Liver (tissue), 8 donors: ENCODE measurements at regions not wholly inside any gene's neighbourhood (a gene's known extent, or its start where the extent isn't known, plus 50 kb on each side); places are given as distances from the start of the nearest gene placed in this dataset.

ENCODE experiments used
- DNase-seq: peaks from one replicate; pipeline ENCODE4 v3.0.0-alpha.2; 2017; ENCODE audit warnings: low spot score
- H3K27ac ChIP-seq, 2 donors: one replicate each; pipeline ENCODE4 v1.7.0; 2013; ENCODE audit warnings: inconsistent platforms in 2 of 2, low read length in 2 of 2, control low read depth in 1 of 2, low read depth in 1 of 2, mild to moderate bottlenecking in 1 of 2
- H3K27me3 ChIP-seq, 4 donors: one replicate each; pipeline versions ENCODE4 v1.6.1 to v1.7.0; 2013; ENCODE audit warnings: low read length in 3 of 4, inconsistent platforms in 1 of 4, mild to moderate bottlenecking in 1 of 4, moderate library complexity in 1 of 4; ENCODE audit not compliant: control insufficient read depth in 4 of 4, insufficient read depth in 4 of 4
- H3K36me3 ChIP-seq, 4 donors: one replicate each; pipeline versions ENCODE4 v1.6.1 to v1.7.0; 2013; ENCODE audit warnings: low read length in 3 of 4, mild to moderate bottlenecking in 3 of 4, low read depth in 1 of 4, moderate library complexity in 1 of 4; ENCODE audit not compliant: control insufficient read depth in 4 of 4, insufficient read depth in 3 of 4
- H3K4me1 ChIP-seq, 4 donors: one replicate each; pipeline versions ENCODE4 v1.6.1 to v1.7.0; 2013; ENCODE audit warnings: low read length in 3 of 4, mild to moderate bottlenecking in 3 of 4, moderate library complexity in 1 of 4; ENCODE audit not compliant: control insufficient read depth in 4 of 4, insufficient read depth in 4 of 4
- H3K4me3 ChIP-seq, 3 donors: one replicate each; pipeline versions ENCODE4 v1.6.1 to v1.7.0; 2013; ENCODE audit warnings: low read length in 3 of 3, control low read depth in 1 of 3, low read depth in 1 of 3, mild to moderate bottlenecking in 1 of 3
- H3K9ac ChIP-seq, 2 donors: one replicate each; pipeline ENCODE4 v1.7.0; 2013; ENCODE audit warnings: low read length in 2 of 2, mild to moderate bottlenecking in 2 of 2, moderate library complexity in 2 of 2, control low read depth in 1 of 2, low read depth in 1 of 2
- H3K9me3 ChIP-seq, 4 donors: one replicate each; pipeline versions ENCODE4 v1.6.1 to v1.7.0; 2013; ENCODE audit warnings: low read length in 3 of 4; ENCODE audit not compliant: control insufficient read depth in 4 of 4
- EGR1 ChIP-seq, 2 donors: IDR thresholded peaks; 2 replicates each; pipeline ENCODE4 v1.6.1; 2016 to 2018; ENCODE audit warnings: antibody characterized with exemption in 2 of 2, low read depth in 2 of 2
- FOXA1 ChIP-seq: IDR thresholded peaks from 2 replicates; pipeline ENCODE4 v1.6.1; 2016; ENCODE audit warnings: antibody characterized with exemption
- FOXA2 ChIP-seq: IDR thresholded peaks from 2 replicates; pipeline ENCODE4 v1.6.1; 2016; ENCODE audit warnings: antibody characterized with exemption
- HNF4A ChIP-seq, 2 donors: conservative IDR thresholded peaks; 2 replicates each; pipeline ENCODE4 v1.6.1; 2016; ENCODE audit warnings: antibody characterized with exemption in 2 of 2, mild to moderate bottlenecking in 2 of 2
- HNF4G ChIP-seq: IDR thresholded peaks from 2 replicates; pipeline ENCODE4 v1.6.1; 2016; ENCODE audit warnings: antibody characterized with exemption
- JUND ChIP-seq, 2 donors: IDR thresholded peaks; 2 replicates each; pipeline ENCODE4 v1.6.1; 2016; ENCODE audit warnings: antibody characterized with exemption in 2 of 2
- NR2F2 ChIP-seq: IDR thresholded peaks from 2 replicates; pipeline ENCODE4 v1.6.1; 2016; ENCODE audit warnings: antibody characterized with exemption
- RAD21 ChIP-seq, 2 donors: IDR thresholded peaks; 2 replicates each; pipeline ENCODE4 v1.6.1; 2016; ENCODE audit warnings: antibody characterized with exemption in 2 of 2, mild to moderate bottlenecking in 2 of 2
- RXRA ChIP-seq, 2 donors: IDR thresholded peaks; 2 replicates each; pipeline ENCODE4 v1.6.1; 2017 to 2018; ENCODE audit warnings: antibody characterized with exemption in 2 of 2, mild to moderate bottlenecking in 1 of 2
- SP1 ChIP-seq: IDR thresholded peaks from 2 replicates; pipeline ENCODE4 v1.6.1; 2018; ENCODE audit warnings: antibody characterized with exemption, mild to moderate bottlenecking
- TAF1 ChIP-seq: conservative IDR thresholded peaks from 2 replicates; pipeline ENCODE4 v1.6.1; 2016; ENCODE audit warnings: antibody characterized with exemption, mild to moderate bottlenecking
- WGBS: extraction: QIAGEN DNeasy Blood & Tissue Kit; methylation state at CpG from one replicate; pipeline ENCODE4 v1.1.7; 2013; 5-methylcytosine and 5-hydroxymethylcytosine counted together
- TF ChIP-seq, protein P1 (sequence below): IDR thresholded peaks from 2 replicates; pipeline ENCODE4 v1.6.1; 2016; ENCODE audit warnings: antibody characterized with exemption, mild to moderate bottlenecking
- TF ChIP-seq, protein P2 (sequence below): fragments of 150-350 bp; IDR thresholded peaks from 2 replicates; pipeline ENCODE4 v1.5.1; 2017; ENCODE audit warnings: improper control_type of control experiment, low read depth, low read length; ENCODE audit not compliant: missing input control
- TF ChIP-seq, protein P3 (sequence below): IDR thresholded peaks from 2 replicates; pipeline ENCODE4 v1.6.1; 2016; ENCODE audit warnings: antibody characterized with exemption
- TF ChIP-seq, protein P4 (sequence below): IDR thresholded peaks from 2 replicates; pipeline ENCODE4 v1.6.1; 2016; ENCODE audit warnings: antibody characterized with exemption
- donor health status: healthy.
- donor health status: healthy.
- donor health status: healthy.
- donor health status: healthy.
- donor health status: healthy.

DNA sequence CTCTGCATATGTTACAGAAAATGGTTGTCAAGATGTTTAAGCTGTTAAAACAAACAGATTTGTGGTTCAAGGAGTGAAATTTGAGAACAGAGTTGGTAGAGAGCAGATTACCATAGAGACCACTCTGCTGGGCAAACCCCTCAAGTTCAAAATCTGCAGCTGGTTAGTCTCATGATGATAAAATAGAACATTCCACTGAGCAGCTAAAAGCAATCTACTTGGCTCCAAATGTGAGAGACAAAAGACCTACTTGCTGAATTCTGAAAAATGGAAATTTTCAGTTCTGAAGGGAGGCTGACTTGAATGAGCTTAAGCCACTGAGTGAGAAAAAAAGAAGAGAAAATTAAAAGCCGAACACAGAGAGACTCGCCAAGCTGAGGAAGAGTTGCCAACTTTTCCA lies 519.3 kb downstream of the NOVA1 start:
- Histone ChIP-seq H3K36me3 (no peaks in the 10 kb centered on the region), H3K9me3 (no peaks in the 10 kb centered on the region), H3K4me1 (no peaks in the 10 kb centered on the region), H3K27me3 (no peaks in the 10 kb centered on the region), H3K9ac (no peak overlapping the region), H3K27ac (no peak overlapping the region), H3K4me3 (no peak overlapping the region)
- DNase-seq, result no peak
- 77% methylated on average over 2 of the region's 2 CpGs for WGBS
- TF ChIP-seq NR2F2, result no peak
- TF ChIP-seq, protein P1, sequence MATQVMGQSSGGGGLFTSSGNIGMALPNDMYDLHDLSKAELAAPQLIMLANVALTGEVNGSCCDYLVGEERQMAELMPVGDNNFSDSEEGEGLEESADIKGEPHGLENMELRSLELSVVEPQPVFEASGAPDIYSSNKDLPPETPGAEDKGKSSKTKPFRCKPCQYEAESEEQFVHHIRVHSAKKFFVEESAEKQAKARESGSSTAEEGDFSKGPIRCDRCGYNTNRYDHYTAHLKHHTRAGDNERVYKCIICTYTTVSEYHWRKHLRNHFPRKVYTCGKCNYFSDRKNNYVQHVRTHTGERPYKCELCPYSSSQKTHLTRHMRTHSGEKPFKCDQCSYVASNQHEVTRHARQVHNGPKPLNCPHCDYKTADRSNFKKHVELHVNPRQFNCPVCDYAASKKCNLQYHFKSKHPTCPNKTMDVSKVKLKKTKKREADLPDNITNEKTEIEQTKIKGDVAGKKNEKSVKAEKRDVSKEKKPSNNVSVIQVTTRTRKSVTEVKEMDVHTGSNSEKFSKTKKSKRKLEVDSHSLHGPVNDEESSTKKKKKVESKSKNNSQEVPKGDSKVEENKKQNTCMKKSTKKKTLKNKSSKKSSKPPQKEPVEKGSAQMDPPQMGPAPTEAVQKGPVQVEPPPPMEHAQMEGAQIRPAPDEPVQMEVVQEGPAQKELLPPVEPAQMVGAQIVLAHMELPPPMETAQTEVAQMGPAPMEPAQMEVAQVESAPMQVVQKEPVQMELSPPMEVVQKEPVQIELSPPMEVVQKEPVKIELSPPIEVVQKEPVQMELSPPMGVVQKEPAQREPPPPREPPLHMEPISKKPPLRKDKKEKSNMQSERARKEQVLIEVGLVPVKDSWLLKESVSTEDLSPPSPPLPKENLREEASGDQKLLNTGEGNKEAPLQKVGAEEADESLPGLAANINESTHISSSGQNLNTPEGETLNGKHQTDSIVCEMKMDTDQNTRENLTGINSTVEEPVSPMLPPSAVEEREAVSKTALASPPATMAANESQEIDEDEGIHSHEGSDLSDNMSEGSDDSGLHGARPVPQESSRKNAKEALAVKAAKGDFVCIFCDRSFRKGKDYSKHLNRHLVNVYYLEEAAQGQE, result no peak

DNA sequence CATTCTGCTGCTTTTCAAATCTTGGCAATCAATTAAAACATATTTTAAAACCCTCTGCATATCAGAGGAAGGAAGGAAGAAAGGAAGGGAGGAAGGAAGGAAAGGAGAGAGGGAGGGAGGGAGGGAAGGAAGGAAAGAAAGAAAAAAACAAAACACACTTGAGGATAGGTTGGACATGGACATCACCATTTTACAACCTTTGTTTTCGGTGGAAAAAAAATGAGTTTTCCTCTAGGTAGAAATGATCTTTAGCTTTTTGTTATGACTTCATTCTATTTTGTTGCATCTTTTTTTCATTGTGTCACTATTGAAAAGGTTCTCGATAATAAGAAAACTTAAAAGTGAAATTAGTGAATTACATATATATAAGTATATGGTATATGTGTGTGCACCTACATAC lies 522.9 kb downstream of the NOVA1 start:
- TF ChIP-seq SP1 (no peak), NR2F2 (no peak), HNF4A (conservative IDR thresholded peaks at IDR 0.05) (no peak), RAD21 (IDR thresholded peaks at IDR 0.05) (no peak)
- TF ChIP-seq, protein P2, sequence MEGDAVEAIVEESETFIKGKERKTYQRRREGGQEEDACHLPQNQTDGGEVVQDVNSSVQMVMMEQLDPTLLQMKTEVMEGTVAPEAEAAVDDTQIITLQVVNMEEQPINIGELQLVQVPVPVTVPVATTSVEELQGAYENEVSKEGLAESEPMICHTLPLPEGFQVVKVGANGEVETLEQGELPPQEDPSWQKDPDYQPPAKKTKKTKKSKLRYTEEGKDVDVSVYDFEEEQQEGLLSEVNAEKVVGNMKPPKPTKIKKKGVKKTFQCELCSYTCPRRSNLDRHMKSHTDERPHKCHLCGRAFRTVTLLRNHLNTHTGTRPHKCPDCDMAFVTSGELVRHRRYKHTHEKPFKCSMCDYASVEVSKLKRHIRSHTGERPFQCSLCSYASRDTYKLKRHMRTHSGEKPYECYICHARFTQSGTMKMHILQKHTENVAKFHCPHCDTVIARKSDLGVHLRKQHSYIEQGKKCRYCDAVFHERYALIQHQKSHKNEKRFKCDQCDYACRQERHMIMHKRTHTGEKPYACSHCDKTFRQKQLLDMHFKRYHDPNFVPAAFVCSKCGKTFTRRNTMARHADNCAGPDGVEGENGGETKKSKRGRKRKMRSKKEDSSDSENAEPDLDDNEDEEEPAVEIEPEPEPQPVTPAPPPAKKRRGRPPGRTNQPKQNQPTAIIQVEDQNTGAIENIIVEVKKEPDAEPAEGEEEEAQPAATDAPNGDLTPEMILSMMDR, result no peak
- Histone ChIP-seq H3K27ac (no peak overlapping the region), H3K9ac (no peak overlapping the region), H3K4me3 (no peak overlapping the region), H3K9me3 (no peaks in the 10 kb centered on the region), H3K36me3 (no peaks in the 10 kb centered on the region), H3K27me3 (no peaks in the 10 kb centered on the region), H3K4me1 (no peaks in the 10 kb centered on the region)
- no peak for DNase-seq
- 90% methylated on average over 2 of the region's 2 CpGs for WGBS

DNA sequence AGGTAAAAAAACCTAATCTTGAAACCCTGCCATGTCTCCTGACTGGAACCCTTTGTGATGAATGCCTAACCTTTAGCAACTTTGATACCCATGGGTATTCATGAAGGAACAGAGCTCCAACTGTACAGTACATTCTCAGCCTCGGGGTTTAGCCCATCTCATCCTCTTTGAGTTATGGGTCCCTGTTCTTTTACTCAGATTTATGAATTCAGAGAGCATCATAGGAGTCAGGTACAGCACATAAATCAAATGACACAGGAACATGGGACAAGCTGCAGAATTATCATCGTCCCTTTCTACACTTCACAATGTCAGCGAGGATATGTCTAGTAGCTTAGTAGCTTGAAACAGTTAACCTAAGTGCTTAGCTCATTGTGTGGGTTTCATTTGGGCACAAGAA lies 527.4 kb downstream of the NOVA1 start:
- no peak overlapping the region for H3K9ac ChIP-seq
- H3K4me1 ChIP-seq, result no peaks in the 10 kb centered on the region
- no peaks in the 10 kb centered on the region for H3K9me3 ChIP-seq
- DNase-seq, result no peak
- H3K27ac ChIP-seq, result no peak overlapping the region
- no peak overlapping the region for H3K4me3 ChIP-seq
- TF ChIP-seq TAF1, result no peak
- TF ChIP-seq EGR1 (IDR thresholded peaks at IDR 0.05; ENCODE audit: low read depth in 2 of 2), result no peak
- TF ChIP-seq NR2F2, result no peak
- TF ChIP-seq HNF4A (conservative IDR thresholded peaks at IDR 0.05), result no peak
- no peak for TF ChIP-seq SP1
- no peak for TF ChIP-seq FOXA2
- TF ChIP-seq, protein P1, result no peak
- no peak for TF ChIP-seq HNF4G
- TF ChIP-seq RAD21 (IDR thresholded peaks at IDR 0.05), result no peak
- TF ChIP-seq, protein P2, result no peak
- TF ChIP-seq, protein P3, sequence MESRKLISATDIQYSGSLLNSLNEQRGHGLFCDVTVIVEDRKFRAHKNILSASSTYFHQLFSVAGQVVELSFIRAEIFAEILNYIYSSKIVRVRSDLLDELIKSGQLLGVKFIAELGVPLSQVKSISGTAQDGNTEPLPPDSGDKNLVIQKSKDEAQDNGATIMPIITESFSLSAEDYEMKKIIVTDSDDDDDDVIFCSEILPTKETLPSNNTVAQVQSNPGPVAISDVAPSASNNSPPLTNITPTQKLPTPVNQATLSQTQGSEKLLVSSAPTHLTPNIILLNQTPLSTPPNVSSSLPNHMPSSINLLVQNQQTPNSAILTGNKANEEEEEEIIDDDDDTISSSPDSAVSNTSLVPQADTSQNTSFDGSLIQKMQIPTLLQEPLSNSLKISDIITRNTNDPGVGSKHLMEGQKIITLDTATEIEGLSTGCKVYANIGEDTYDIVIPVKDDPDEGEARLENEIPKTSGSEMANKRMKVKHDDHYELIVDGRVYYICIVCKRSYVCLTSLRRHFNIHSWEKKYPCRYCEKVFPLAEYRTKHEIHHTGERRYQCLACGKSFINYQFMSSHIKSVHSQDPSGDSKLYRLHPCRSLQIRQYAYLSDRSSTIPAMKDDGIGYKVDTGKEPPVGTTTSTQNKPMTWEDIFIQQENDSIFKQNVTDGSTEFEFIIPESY, result no peak
- TF ChIP-seq RXRA (IDR thresholded peaks at IDR 0.05), result no peak
- no peak for TF ChIP-seq JUND (IDR thresholded peaks at IDR 0.05)
- TF ChIP-seq, protein P4, sequence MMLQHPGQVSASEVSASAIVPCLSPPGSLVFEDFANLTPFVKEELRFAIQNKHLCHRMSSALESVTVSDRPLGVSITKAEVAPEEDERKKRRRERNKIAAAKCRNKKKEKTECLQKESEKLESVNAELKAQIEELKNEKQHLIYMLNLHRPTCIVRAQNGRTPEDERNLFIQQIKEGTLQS, result no peak
- TF ChIP-seq FOXA1, result no peak
- no peaks in the 10 kb centered on the region for H3K36me3 ChIP-seq
- no peaks in the 10 kb centered on the region for H3K27me3 ChIP-seq
- 61% methylated on average over 3 of the region's 3 CpGs for WGBS
